ENCODE measurements at regions not wholly inside any gene's neighbourhood (a gene's known extent, or its start where the extent isn't known, plus 50 kb on each side); places are given as distances from the start of the nearest gene placed in this dataset.

DNA sequence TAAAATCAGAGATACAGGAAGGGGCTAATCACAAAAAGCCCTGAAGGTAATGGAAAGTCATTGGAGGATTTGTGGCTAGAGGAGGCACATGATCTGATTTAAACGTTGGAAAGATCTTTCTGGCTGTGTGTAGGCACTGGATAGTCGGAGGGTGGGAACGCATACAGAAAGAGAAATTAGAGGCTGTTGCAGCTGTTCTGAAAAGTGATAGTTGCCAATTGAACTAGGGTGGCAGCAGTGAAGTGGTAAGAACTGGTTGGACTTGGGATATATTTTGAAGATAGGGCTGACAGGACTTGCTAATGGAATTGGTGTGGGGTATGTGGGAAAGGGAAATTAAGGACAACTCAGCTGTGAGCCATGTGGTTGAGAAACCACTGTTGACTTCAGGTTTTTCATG, 223.6 kb downstream of the OGFRL1 start (continued):
- TF ChIP-seq, protein P1, sequence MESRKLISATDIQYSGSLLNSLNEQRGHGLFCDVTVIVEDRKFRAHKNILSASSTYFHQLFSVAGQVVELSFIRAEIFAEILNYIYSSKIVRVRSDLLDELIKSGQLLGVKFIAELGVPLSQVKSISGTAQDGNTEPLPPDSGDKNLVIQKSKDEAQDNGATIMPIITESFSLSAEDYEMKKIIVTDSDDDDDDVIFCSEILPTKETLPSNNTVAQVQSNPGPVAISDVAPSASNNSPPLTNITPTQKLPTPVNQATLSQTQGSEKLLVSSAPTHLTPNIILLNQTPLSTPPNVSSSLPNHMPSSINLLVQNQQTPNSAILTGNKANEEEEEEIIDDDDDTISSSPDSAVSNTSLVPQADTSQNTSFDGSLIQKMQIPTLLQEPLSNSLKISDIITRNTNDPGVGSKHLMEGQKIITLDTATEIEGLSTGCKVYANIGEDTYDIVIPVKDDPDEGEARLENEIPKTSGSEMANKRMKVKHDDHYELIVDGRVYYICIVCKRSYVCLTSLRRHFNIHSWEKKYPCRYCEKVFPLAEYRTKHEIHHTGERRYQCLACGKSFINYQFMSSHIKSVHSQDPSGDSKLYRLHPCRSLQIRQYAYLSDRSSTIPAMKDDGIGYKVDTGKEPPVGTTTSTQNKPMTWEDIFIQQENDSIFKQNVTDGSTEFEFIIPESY (IDR thresholded peaks at IDR 0.05; ENCODE audit: extremely low read depth, insufficient replicate concordance, low read length): no peak

DNA sequence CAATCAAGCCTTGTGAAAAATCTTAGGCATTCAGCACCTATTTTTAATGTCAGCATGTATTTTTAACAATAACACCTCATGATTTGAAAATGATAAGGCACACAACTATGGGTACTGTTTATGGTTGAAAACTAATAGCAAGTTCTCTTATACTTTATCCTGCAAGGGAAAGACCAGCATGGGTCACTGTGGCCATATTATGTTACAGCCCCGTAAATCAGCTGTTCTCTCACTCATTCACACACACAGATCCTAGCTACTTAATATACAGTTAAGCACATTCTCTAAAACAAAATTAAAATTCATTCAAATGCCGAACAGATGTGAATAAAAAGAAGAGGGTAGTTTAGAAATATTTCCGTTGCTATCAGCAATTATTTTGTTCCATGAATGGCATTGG, 224.4 kb downstream of the OGFRL1 start:
- H3K4me2 ChIP-seq (ENCODE audit: low read length): no peak overlapping the region
- no peak overlapping the region for H3K27ac ChIP-seq (ENCODE audit: low read depth, low read length)
- H3K79me2 ChIP-seq (ENCODE audit: insufficient read depth, low read length): no peaks in the 10 kb centered on the region
- H2AFZ ChIP-seq (ENCODE audit: low read depth, low read length, poor library complexity, severe bottlenecking): no peak overlapping the region
- ATAC-seq (no peak), DNase-seq (ENCODE audit: low read depth, low spot score) (no peak)
- H3K9me3 ChIP-seq (ENCODE audit: control insufficient read depth in 1 of 2, insufficient read depth in 1 of 2, low read depth in 1 of 2, low read length in 2 of 2): no peaks in the 10 kb centered on the region
- ChIA-PET RAD21 (ENCODE audit: low non-redundant PET in 1 of 2, low total read pairs in 2 of 2, uncharacterized antibody in 2 of 2, unreplicated experiment in 2 of 2) (no interaction called here), POLR2A (interaction anchor here (0.6 kb wide), 1 partner anchor 1637 kb away, joined by 3 read pairs; no protein-coding TSS in a partner anchor), CTCF (no interaction called here)
- BruUV-seq (replicated peaks): no TSS peak
- H3K36me3 ChIP-seq (ENCODE audit: control insufficient read depth in 1 of 2, insufficient read depth in 2 of 2, low read length in 2 of 2): no peaks in the 10 kb centered on the region
- H3K27me3 ChIP-seq (ENCODE audit: insufficient read depth, low read length): no peaks in the 10 kb centered on the region
- intact Hi-C loops (cut with micrococcal nuclease): loop anchor here (5.0 kb wide), 1 partner anchor 321 kb away; no protein-coding TSS in a partner anchor
- H3K4me3 ChIP-seq (replicated peaks in 1 of 2; ENCODE audit: low read depth in 1 of 2, low read length in 2 of 2): no peak overlapping the region
- no peaks in the 10 kb centered on the region for H4K20me1 ChIP-seq (ENCODE audit: insufficient read depth)
- no peaks in the 10 kb centered on the region for H3K9me2 ChIP-seq (ENCODE audit: insufficient read depth)
- no peaks in the 10 kb centered on the region for H3K4me1 ChIP-seq (ENCODE audit: control insufficient read depth in 1 of 2, insufficient read depth in 2 of 2, low read length in 2 of 2)
- no peak overlapping the region for H3K9ac ChIP-seq (ENCODE audit: low read length)
- TF ChIP-seq ZFX (IDR thresholded peaks at IDR 0.05): no peak
- TF ChIP-seq, protein P1 (IDR thresholded peaks at IDR 0.05; ENCODE audit: extremely low read depth, insufficient replicate concordance, low read length): no peak
- TF ChIP-seq POLR2A (IDR thresholded peaks at IDR 0.05; ENCODE audit: borderline replicate concordance, extremely low read depth, insufficient read depth, insufficient read length): no peak
- TF ChIP-seq YY1 (IDR thresholded peaks at IDR 0.05; ENCODE audit: extremely low read depth, insufficient replicate concordance, low read depth, low read length): no peak
- TF ChIP-seq CBX3 (IDR thresholded peaks at IDR 0.05; ENCODE audit: low read depth): no peak
- TF ChIP-seq, protein P2, sequence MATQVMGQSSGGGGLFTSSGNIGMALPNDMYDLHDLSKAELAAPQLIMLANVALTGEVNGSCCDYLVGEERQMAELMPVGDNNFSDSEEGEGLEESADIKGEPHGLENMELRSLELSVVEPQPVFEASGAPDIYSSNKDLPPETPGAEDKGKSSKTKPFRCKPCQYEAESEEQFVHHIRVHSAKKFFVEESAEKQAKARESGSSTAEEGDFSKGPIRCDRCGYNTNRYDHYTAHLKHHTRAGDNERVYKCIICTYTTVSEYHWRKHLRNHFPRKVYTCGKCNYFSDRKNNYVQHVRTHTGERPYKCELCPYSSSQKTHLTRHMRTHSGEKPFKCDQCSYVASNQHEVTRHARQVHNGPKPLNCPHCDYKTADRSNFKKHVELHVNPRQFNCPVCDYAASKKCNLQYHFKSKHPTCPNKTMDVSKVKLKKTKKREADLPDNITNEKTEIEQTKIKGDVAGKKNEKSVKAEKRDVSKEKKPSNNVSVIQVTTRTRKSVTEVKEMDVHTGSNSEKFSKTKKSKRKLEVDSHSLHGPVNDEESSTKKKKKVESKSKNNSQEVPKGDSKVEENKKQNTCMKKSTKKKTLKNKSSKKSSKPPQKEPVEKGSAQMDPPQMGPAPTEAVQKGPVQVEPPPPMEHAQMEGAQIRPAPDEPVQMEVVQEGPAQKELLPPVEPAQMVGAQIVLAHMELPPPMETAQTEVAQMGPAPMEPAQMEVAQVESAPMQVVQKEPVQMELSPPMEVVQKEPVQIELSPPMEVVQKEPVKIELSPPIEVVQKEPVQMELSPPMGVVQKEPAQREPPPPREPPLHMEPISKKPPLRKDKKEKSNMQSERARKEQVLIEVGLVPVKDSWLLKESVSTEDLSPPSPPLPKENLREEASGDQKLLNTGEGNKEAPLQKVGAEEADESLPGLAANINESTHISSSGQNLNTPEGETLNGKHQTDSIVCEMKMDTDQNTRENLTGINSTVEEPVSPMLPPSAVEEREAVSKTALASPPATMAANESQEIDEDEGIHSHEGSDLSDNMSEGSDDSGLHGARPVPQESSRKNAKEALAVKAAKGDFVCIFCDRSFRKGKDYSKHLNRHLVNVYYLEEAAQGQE (IDR thresholded peaks at IDR 0.05; ENCODE audit: low read depth): no peak
- no peak for TF ChIP-seq EZH2phosphoT487 (IDR thresholded peaks at IDR 0.05; ENCODE audit: borderline replicate concordance)
- TF ChIP-seq EGR1 (IDR thresholded peaks at IDR 0.05; ENCODE audit: low read depth): no peak
- no peak for TF ChIP-seq EZH2 (IDR thresholded peaks at IDR 0.05)
- no peak for TF ChIP-seq TCF7L2 (IDR thresholded peaks at IDR 0.05; ENCODE audit: borderline replicate concordance, extremely low read depth, insufficient read depth, insufficient read length)
- no peak for TF ChIP-seq POLR2AphosphoS5 (IDR thresholded peaks at IDR 0.05; ENCODE audit: low read depth, low read length)
- TF ChIP-seq, protein P3, sequence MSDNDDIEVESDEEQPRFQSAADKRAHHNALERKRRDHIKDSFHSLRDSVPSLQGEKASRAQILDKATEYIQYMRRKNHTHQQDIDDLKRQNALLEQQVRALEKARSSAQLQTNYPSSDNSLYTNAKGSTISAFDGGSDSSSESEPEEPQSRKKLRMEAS (IDR thresholded peaks at IDR 0.05): no peak
- TF ChIP-seq ZNF274 (IDR thresholded peaks at IDR 0.05; ENCODE audit: low read depth, low read length): no peak
- TF ChIP-seq SRF (IDR thresholded peaks at IDR 0.05; ENCODE audit: low read depth): no peak
- TF ChIP-seq, protein P4, sequence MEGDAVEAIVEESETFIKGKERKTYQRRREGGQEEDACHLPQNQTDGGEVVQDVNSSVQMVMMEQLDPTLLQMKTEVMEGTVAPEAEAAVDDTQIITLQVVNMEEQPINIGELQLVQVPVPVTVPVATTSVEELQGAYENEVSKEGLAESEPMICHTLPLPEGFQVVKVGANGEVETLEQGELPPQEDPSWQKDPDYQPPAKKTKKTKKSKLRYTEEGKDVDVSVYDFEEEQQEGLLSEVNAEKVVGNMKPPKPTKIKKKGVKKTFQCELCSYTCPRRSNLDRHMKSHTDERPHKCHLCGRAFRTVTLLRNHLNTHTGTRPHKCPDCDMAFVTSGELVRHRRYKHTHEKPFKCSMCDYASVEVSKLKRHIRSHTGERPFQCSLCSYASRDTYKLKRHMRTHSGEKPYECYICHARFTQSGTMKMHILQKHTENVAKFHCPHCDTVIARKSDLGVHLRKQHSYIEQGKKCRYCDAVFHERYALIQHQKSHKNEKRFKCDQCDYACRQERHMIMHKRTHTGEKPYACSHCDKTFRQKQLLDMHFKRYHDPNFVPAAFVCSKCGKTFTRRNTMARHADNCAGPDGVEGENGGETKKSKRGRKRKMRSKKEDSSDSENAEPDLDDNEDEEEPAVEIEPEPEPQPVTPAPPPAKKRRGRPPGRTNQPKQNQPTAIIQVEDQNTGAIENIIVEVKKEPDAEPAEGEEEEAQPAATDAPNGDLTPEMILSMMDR (IDR thresholded peaks at IDR 0.05 in 2 of 3, conservative IDR thresholded peaks at IDR 0.05 in 1 of 3; ENCODE audit: borderline replicate concordance in 1 of 3, insufficient read depth in 1 of 3, low read depth in 2 of 3, low read length in 2 of 3): no peak

All from HCT116 (cell line).